HG02798 (cell line): ENCODE measurements at regions not wholly inside any gene's neighbourhood (a gene's known extent, or its start where the extent isn't known, plus 50 kb on each side); places are given as distances from the start of the nearest gene placed in this dataset.
"Not testable (repeated sequence)": the region's sequence is repeated elsewhere in the genome, so short reads cannot be mapped to it uniquely, and the experiment has no call there.

Experiments used
- ATAC-seq: cut with Tn5 transposase; IDR thresholded peaks from one replicate; pipeline ENCODE4 v1.9.1; 2021; ENCODE audit warnings: mild to moderate bottlenecking; ENCODE audit not compliant: unreplicated experiment, poor library complexity

- no peak for ATAC-seq
Observed at GRCh38 chr5:174457141-174457678, 267.2 kb upstream of the MSX2 start.

- no peak for ATAC-seq
Observed at GRCh38 chr5:174459071-174459702, 265.2 kb upstream of the MSX2 start.

GRCh38 chr5:174459832-174460448 lies 264.4 kb upstream of the MSX2 start:
- ATAC-seq = no peak

GRCh38 chr5:174462129-174462528 lies 262.3 kb upstream of the MSX2 start:
- ATAC-seq = no peak

- ATAC-seq = no peak
Observed at GRCh38 chr5:174464504-174465165, 259.7 kb upstream of the MSX2 start.

GRCh38 chr5:174471528-174471927 lies 252.9 kb upstream of the MSX2 start:
- not testable (repeated sequence) for ATAC-seq

- ATAC-seq = no peak
Observed at GRCh38 chr5:174472956-174473355, 251.4 kb upstream of the MSX2 start.

- ATAC-seq = not testable (repeated sequence)
Observed at GRCh38 chr5:174476001-174476400, 248.4 kb upstream of the MSX2 start.

GRCh38 chr5:174479325-174479724 lies 245.1 kb upstream of the MSX2 start:
- ATAC-seq = no peak

- ATAC-seq = no peak
Observed at GRCh38 chr5:174481737-174482136, 242.6 kb upstream of the MSX2 start.

- no peak for ATAC-seq
Observed at GRCh38 chr5:174482607-174483024, 241.8 kb upstream of the MSX2 start.

GRCh38 chr5:174483411-174483810 lies 241.0 kb upstream of the MSX2 start:
- ATAC-seq = no peak

GRCh38 chr5:174489215-174489614 lies 235.2 kb upstream of the MSX2 start:
- ATAC-seq = no peak

GRCh38 chr5:174489920-174490597 lies 234.3 kb upstream of the MSX2 start:
- ATAC-seq = no peak

- no peak for ATAC-seq
Observed at GRCh38 chr5:174490728-174491127, 233.7 kb upstream of the MSX2 start.

GRCh38 chr5:174491265-174491664 lies 233.1 kb upstream of the MSX2 start:
- no peak for ATAC-seq

- ATAC-seq = no peak
Observed at GRCh38 chr5:174491761-174492350, 232.5 kb upstream of the MSX2 start.

GRCh38 chr5:174493530-174493929 lies 230.9 kb upstream of the MSX2 start:
- ATAC-seq = no peak

- not testable (repeated sequence) for ATAC-seq
Observed at GRCh38 chr5:174497939-174498338, 226.4 kb upstream of the MSX2 start.

- ATAC-seq = not testable (repeated sequence)
Observed at GRCh38 chr5:174498575-174498974, 225.8 kb upstream of the MSX2 start.
